ENCODE measurements at regions not wholly inside any gene's neighbourhood (a gene's known extent, or its start where the extent isn't known, plus 50 kb on each side); places are given as distances from the start of the nearest gene placed in this dataset.

DNA sequence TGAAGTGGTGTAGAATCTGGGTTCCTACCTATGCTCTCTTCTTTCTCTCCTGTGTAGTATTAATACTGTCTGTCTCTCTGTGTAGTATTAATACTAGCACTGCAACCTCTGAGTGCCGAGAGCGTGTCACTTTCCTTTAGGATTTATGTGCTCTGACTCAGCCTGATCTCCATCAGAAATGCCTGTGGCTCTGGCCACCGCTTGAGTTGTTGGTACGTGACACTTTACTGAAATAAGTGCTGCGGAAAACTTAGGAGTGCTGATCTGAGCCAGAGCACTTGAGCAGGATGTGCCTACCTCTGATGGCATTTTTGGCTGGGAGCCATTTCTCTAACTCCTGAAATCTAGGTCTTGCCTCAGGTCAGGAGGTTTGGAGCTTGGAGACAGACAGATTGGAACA lies 807.4 kb downstream of the SQOR start:
- whole genome bisulfite sequencing = 93% methylated on average over 5 of the region's 5 CpGs
- H3K4me3 ChIP-seq (ENCODE audit: low read depth in 1 of 3, low read length in 3 of 3) = no peak overlapping the region
- no peak overlapping the region for H3K9ac ChIP-seq (ENCODE audit: low read depth in 1 of 2, low read length in 2 of 2)
- no peak for TF ChIP-seq EGR1 (IDR thresholded peaks at IDR 0.05; ENCODE audit: low read depth in 2 of 2)
- no peak for TF ChIP-seq JUND (IDR thresholded peaks at IDR 0.05)
- TF ChIP-seq REST (IDR thresholded peaks at IDR 0.05) = no peak
- no peak for TF ChIP-seq YY1 (IDR thresholded peaks at IDR 0.05)
- no peak for TF ChIP-seq SP1 (IDR thresholded peaks at IDR 0.05)
- H3K27ac ChIP-seq (ENCODE audit: low read depth in 1 of 2, low read length in 2 of 2) = no peak overlapping the region
- DNase-seq (ENCODE audit: low spot score) = no peak
- H3K36me3 ChIP-seq (ENCODE audit: control insufficient read depth in 4 of 4, insufficient read depth in 3 of 4, low read depth in 1 of 4, low read length in 3 of 4) = no peaks in the 10 kb centered on the region
- H3K27me3 ChIP-seq (ENCODE audit: control insufficient read depth in 4 of 4, insufficient read depth in 4 of 4, low read length in 3 of 4) = no peaks in the 10 kb centered on the region
- H3K9me3 ChIP-seq (ENCODE audit: control insufficient read depth in 4 of 4, low read length in 3 of 4) = no peaks in the 10 kb centered on the region
- no peaks in the 10 kb centered on the region for H3K4me1 ChIP-seq (ENCODE audit: control insufficient read depth in 4 of 4, insufficient read depth in 4 of 4, low read length in 3 of 4)

DNA sequence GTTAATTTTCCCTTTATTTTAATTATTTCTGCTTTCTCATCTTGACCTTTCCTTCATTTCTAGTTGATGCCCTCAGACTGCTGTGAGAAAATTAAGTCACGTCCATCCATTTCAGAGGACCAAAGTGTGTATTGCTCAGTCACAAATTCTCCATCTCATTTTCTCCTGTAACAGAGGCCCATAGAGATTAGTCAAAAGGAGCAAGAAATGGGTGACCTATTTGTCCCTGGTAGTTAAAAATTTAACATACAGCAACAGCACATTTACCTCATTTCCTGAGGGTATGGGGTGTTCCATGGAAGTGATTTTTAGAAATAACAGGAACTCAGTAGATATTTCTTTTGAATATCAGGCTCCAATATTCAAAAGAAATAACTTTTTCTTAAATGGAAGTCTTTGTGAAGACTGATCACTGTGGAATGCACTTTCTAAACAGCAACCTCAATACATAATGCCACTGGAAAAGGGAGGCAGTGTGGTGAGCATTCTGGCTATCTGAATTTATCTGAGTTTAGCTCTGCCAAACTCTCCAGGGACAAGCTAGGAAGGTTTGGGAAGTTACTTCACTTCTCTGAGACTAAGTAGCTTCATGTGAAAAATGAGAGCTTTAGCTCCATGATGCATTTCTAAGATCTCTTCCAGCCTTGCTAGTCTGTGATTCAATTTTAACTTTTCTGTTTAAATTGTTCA lies 808.2 kb downstream of the SQOR start:
- no peak for DNase-seq (ENCODE audit: low spot score)
- Histone ChIP-seq H3K27ac (ENCODE audit: low read depth in 1 of 2, low read length in 2 of 2) (no peak overlapping the region), H3K27me3 (ENCODE audit: control insufficient read depth in 4 of 4, insufficient read depth in 4 of 4, low read length in 3 of 4) (no peaks in the 10 kb centered on the region), H3K4me3 (ENCODE audit: low read depth in 1 of 3, low read length in 3 of 3) (no peak overlapping the region), H3K9ac (ENCODE audit: low read depth in 1 of 2, low read length in 2 of 2) (no peak overlapping the region), H3K36me3 (ENCODE audit: control insufficient read depth in 4 of 4, insufficient read depth in 3 of 4, low read depth in 1 of 4, low read length in 3 of 4) (no peaks in the 10 kb centered on the region), H3K9me3 (ENCODE audit: control insufficient read depth in 4 of 4, low read length in 3 of 4) (no peaks in the 10 kb centered on the region), H3K4me1 (ENCODE audit: control insufficient read depth in 4 of 4, insufficient read depth in 4 of 4, low read length in 3 of 4) (no peaks in the 10 kb centered on the region)
- 79% methylated on average over 1 of the region's 1 CpG for WGBS
- TF ChIP-seq GABPA (IDR thresholded peaks at IDR 0.05 in 1 of 2, conservative IDR thresholded peaks at IDR 0.05 in 1 of 2) = no peak
- TF ChIP-seq FOXA2 (IDR thresholded peaks at IDR 0.05) = no peak
- no peak for TF ChIP-seq EGR1 (IDR thresholded peaks at IDR 0.05; ENCODE audit: low read depth in 2 of 2)
- TF ChIP-seq NR2F2 (IDR thresholded peaks at IDR 0.05) = no peak
- TF ChIP-seq, protein P1, sequence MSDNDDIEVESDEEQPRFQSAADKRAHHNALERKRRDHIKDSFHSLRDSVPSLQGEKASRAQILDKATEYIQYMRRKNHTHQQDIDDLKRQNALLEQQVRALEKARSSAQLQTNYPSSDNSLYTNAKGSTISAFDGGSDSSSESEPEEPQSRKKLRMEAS (IDR thresholded peaks at IDR 0.05) = no peak
- TF ChIP-seq RAD21 (IDR thresholded peaks at IDR 0.05) = no peak
- TF ChIP-seq FOXA1 (IDR thresholded peaks at IDR 0.05) = no peak
- TF ChIP-seq TAF1 (conservative IDR thresholded peaks at IDR 0.05) = no peak
- no peak for TF ChIP-seq YY1 (IDR thresholded peaks at IDR 0.05)
- no peak for TF ChIP-seq RXRA (IDR thresholded peaks at IDR 0.05)
- TF ChIP-seq, protein P2, sequence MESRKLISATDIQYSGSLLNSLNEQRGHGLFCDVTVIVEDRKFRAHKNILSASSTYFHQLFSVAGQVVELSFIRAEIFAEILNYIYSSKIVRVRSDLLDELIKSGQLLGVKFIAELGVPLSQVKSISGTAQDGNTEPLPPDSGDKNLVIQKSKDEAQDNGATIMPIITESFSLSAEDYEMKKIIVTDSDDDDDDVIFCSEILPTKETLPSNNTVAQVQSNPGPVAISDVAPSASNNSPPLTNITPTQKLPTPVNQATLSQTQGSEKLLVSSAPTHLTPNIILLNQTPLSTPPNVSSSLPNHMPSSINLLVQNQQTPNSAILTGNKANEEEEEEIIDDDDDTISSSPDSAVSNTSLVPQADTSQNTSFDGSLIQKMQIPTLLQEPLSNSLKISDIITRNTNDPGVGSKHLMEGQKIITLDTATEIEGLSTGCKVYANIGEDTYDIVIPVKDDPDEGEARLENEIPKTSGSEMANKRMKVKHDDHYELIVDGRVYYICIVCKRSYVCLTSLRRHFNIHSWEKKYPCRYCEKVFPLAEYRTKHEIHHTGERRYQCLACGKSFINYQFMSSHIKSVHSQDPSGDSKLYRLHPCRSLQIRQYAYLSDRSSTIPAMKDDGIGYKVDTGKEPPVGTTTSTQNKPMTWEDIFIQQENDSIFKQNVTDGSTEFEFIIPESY (IDR thresholded peaks at IDR 0.05) = no peak
- TF ChIP-seq REST (IDR thresholded peaks at IDR 0.05) = no peak
- TF ChIP-seq JUND (IDR thresholded peaks at IDR 0.05) = no peak
- no peak for TF ChIP-seq SP1 (IDR thresholded peaks at IDR 0.05)
- no peak for TF ChIP-seq HNF4G (IDR thresholded peaks at IDR 0.05)
- no peak for TF ChIP-seq HNF4A (conservative IDR thresholded peaks at IDR 0.05)
- TF ChIP-seq, protein P3, sequence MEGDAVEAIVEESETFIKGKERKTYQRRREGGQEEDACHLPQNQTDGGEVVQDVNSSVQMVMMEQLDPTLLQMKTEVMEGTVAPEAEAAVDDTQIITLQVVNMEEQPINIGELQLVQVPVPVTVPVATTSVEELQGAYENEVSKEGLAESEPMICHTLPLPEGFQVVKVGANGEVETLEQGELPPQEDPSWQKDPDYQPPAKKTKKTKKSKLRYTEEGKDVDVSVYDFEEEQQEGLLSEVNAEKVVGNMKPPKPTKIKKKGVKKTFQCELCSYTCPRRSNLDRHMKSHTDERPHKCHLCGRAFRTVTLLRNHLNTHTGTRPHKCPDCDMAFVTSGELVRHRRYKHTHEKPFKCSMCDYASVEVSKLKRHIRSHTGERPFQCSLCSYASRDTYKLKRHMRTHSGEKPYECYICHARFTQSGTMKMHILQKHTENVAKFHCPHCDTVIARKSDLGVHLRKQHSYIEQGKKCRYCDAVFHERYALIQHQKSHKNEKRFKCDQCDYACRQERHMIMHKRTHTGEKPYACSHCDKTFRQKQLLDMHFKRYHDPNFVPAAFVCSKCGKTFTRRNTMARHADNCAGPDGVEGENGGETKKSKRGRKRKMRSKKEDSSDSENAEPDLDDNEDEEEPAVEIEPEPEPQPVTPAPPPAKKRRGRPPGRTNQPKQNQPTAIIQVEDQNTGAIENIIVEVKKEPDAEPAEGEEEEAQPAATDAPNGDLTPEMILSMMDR (IDR thresholded peaks at IDR 0.05; ENCODE audit: low read depth, low read length, missing input control) = no peak
- TF ChIP-seq, protein P4, sequence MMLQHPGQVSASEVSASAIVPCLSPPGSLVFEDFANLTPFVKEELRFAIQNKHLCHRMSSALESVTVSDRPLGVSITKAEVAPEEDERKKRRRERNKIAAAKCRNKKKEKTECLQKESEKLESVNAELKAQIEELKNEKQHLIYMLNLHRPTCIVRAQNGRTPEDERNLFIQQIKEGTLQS (IDR thresholded peaks at IDR 0.05) = no peak
